Activated naive CD4-positive, alpha-beta T cell treated with anti-CD3 and anti-CD28 coated beads, Interleukin-2, amount 50 U/mL, for 24 hours (primary cell): ENCODE measurements at regions not wholly inside any gene's neighbourhood (a gene's known extent, or its start where the extent isn't known, plus 50 kb on each side); places are given as distances from the start of the nearest gene placed in this dataset.

Experiments
- H3K27ac Mint-ChIP-seq: one replicate; pipeline ENCODE4 v1.8.0; 2021; ENCODE audit warnings: mild to moderate bottlenecking, mixed read lengths
- H3K27me3 Mint-ChIP-seq: one replicate; pipeline ENCODE4 v1.8.0; 2021; ENCODE audit warnings: mixed read lengths
- H3K36me3 Mint-ChIP-seq: one replicate; pipeline ENCODE4 v1.8.0; 2021; ENCODE audit warnings: mixed read lengths
- H3K4me1 Mint-ChIP-seq: one replicate; pipeline ENCODE4 v1.8.0; 2021; ENCODE audit warnings: mixed read lengths
- H3K4me3 Mint-ChIP-seq: one replicate; pipeline ENCODE4 v1.8.0; 2021; ENCODE audit warnings: mild to moderate bottlenecking, mixed read lengths
- H3K9me3 Mint-ChIP-seq: one replicate; pipeline ENCODE4 v1.8.0; 2021; ENCODE audit warnings: mixed read lengths

- H3K4me1 Mint-ChIP-seq, result no peaks in the 10 kb centered on the region
- H3K27ac Mint-ChIP-seq, result no peak overlapping the region
- no peaks in the 10 kb centered on the region for H3K36me3 Mint-ChIP-seq
- peaks cover 12% of the 10 kb centered on the region for H3K27me3 Mint-ChIP-seq
- no peaks in the 10 kb centered on the region for H3K9me3 Mint-ChIP-seq
- H3K4me3 Mint-ChIP-seq, result no peak overlapping the region
Measured at GRCh38 chr14:61226015-61226654, 55.0 kb downstream of the TMEM30B start.

GRCh38 chr14:61225344-61225743 is 55.8 kb downstream of the TMEM30B start:
- Mint-ChIP-seq H3K36me3 (no peaks in the 10 kb centered on the region), H3K9me3 (no peaks in the 10 kb centered on the region), H3K4me1 (no peaks in the 10 kb centered on the region), H3K4me3 (no peak overlapping the region), H3K27ac (no peak overlapping the region), H3K27me3 (peaks cover 15% of the 10 kb centered on the region)

GRCh38 chr14:61223552-61223951 is 57.6 kb downstream of the TMEM30B start:
- H3K27me3 Mint-ChIP-seq, result peaks cover 14% of the 10 kb centered on the region
- no peaks in the 10 kb centered on the region for H3K9me3 Mint-ChIP-seq
- H3K36me3 Mint-ChIP-seq, result no peaks in the 10 kb centered on the region

GRCh38 chr14:61222388-61222787 is 58.8 kb downstream of the TMEM30B start:
- Mint-ChIP-seq H3K4me1 (no peaks in the 10 kb centered on the region), H3K9me3 (no peaks in the 10 kb centered on the region), H3K27ac (no peak overlapping the region), H3K36me3 (no peaks in the 10 kb centered on the region), H3K4me3 (no peak overlapping the region), H3K27me3 (peaks cover 14% of the 10 kb centered on the region)

More at GRCh38 chr14:61223552-61223951, 57.6 kb downstream of the TMEM30B start:
- Mint-ChIP-seq H3K4me3 (no peak overlapping the region), H3K4me1 (no peaks in the 10 kb centered on the region), H3K27ac (no peak overlapping the region)

GRCh38 chr14:61221906-61222305 is 59.2 kb downstream of the TMEM30B start:
- Mint-ChIP-seq H3K27ac (no peak overlapping the region), H3K9me3 (no peaks in the 10 kb centered on the region), H3K27me3 (peaks cover 14% of the 10 kb centered on the region), H3K4me1 (no peaks in the 10 kb centered on the region), H3K36me3 (no peaks in the 10 kb centered on the region), H3K4me3 (no peak overlapping the region)

- H3K4me1 Mint-ChIP-seq, result no peaks in the 10 kb centered on the region
- H3K27ac Mint-ChIP-seq, result no peak overlapping the region
- peaks cover 11% of the 10 kb centered on the region for H3K27me3 Mint-ChIP-seq
- no peaks in the 10 kb centered on the region for H3K9me3 Mint-ChIP-seq
- H3K4me3 Mint-ChIP-seq, result no peak overlapping the region
- no peaks in the 10 kb centered on the region for H3K36me3 Mint-ChIP-seq
Measured at GRCh38 chr14:61219673-61220072, 61.5 kb downstream of the TMEM30B start.

- H3K4me3 Mint-ChIP-seq, result no peak overlapping the region
- H3K36me3 Mint-ChIP-seq, result no peaks in the 10 kb centered on the region
- peaks cover 11% of the 10 kb centered on the region for H3K27me3 Mint-ChIP-seq
- H3K27ac Mint-ChIP-seq, result no peak overlapping the region
- no peaks in the 10 kb centered on the region for H3K4me1 Mint-ChIP-seq
- H3K9me3 Mint-ChIP-seq, result no peaks in the 10 kb centered on the region
Measured at GRCh38 chr14:61219256-61219655, 61.9 kb downstream of the TMEM30B start.

- no peak overlapping the region for H3K27ac Mint-ChIP-seq
- peaks cover 11% of the 10 kb centered on the region for H3K27me3 Mint-ChIP-seq
- no peaks in the 10 kb centered on the region for H3K9me3 Mint-ChIP-seq
- H3K4me3 Mint-ChIP-seq, result no peak overlapping the region
- no peaks in the 10 kb centered on the region for H3K4me1 Mint-ChIP-seq
- H3K36me3 Mint-ChIP-seq, result no peaks in the 10 kb centered on the region
Measured at GRCh38 chr14:61218767-61219166, 62.4 kb downstream of the TMEM30B start.

GRCh38 chr14:61218157-61218556 is 63.0 kb downstream of the TMEM30B start:
- peaks cover 8% of the 10 kb centered on the region for H3K27me3 Mint-ChIP-seq
- no peaks in the 10 kb centered on the region for H3K9me3 Mint-ChIP-seq
- no peak overlapping the region for H3K4me3 Mint-ChIP-seq
- H3K27ac Mint-ChIP-seq, result no peak overlapping the region
- no peaks in the 10 kb centered on the region for H3K36me3 Mint-ChIP-seq
- H3K4me1 Mint-ChIP-seq, result no peaks in the 10 kb centered on the region

- no peaks in the 10 kb centered on the region for H3K4me1 Mint-ChIP-seq
- no peak overlapping the region for H3K27ac Mint-ChIP-seq
- H3K4me3 Mint-ChIP-seq, result no peak overlapping the region
- no peaks in the 10 kb centered on the region for H3K36me3 Mint-ChIP-seq
- H3K9me3 Mint-ChIP-seq, result no peaks in the 10 kb centered on the region
- peaks cover 8% of the 10 kb centered on the region for H3K27me3 Mint-ChIP-seq
Measured at GRCh38 chr14:61217516-61217915, 63.6 kb downstream of the TMEM30B start.

- no peaks in the 10 kb centered on the region for H3K36me3 Mint-ChIP-seq
- H3K27ac Mint-ChIP-seq, result no peak overlapping the region
- H3K4me3 Mint-ChIP-seq, result no peak overlapping the region
- no peaks in the 10 kb centered on the region for H3K9me3 Mint-ChIP-seq
- peaks cover 2% of the 10 kb centered on the region for H3K27me3 Mint-ChIP-seq
- H3K4me1 Mint-ChIP-seq, result no peaks in the 10 kb centered on the region
Measured at GRCh38 chr14:61215222-61216020, 65.7 kb downstream of the TMEM30B start.

- no peak overlapping the region for H3K27ac Mint-ChIP-seq
- H3K4me3 Mint-ChIP-seq, result no peak overlapping the region
- H3K27me3 Mint-ChIP-seq, result no peaks in the 10 kb centered on the region
- H3K9me3 Mint-ChIP-seq, result no peaks in the 10 kb centered on the region
- H3K4me1 Mint-ChIP-seq, result no peaks in the 10 kb centered on the region
- H3K36me3 Mint-ChIP-seq, result no peaks in the 10 kb centered on the region
Measured at GRCh38 chr14:61213920-61214319, 67.2 kb downstream of the TMEM30B start.

- no peaks in the 10 kb centered on the region for H3K27me3 Mint-ChIP-seq
- H3K4me3 Mint-ChIP-seq, result no peak overlapping the region
- no peak overlapping the region for H3K27ac Mint-ChIP-seq
- no peaks in the 10 kb centered on the region for H3K4me1 Mint-ChIP-seq
- H3K9me3 Mint-ChIP-seq, result no peaks in the 10 kb centered on the region
- no peaks in the 10 kb centered on the region for H3K36me3 Mint-ChIP-seq
Measured at GRCh38 chr14:61213191-61213621, 67.9 kb downstream of the TMEM30B start.

GRCh38 chr14:61212546-61212945 is 68.6 kb downstream of the TMEM30B start:
- H3K4me3 Mint-ChIP-seq, result no peak overlapping the region
- H3K36me3 Mint-ChIP-seq, result no peaks in the 10 kb centered on the region
- H3K4me1 Mint-ChIP-seq, result no peaks in the 10 kb centered on the region
- H3K9me3 Mint-ChIP-seq, result no peaks in the 10 kb centered on the region
- no peaks in the 10 kb centered on the region for H3K27me3 Mint-ChIP-seq
- H3K27ac Mint-ChIP-seq, result no peak overlapping the region

GRCh38 chr14:61211476-61212255 is 69.5 kb downstream of the TMEM30B start:
- Mint-ChIP-seq H3K36me3 (no peaks in the 10 kb centered on the region), H3K9me3 (no peaks in the 10 kb centered on the region), H3K4me1 (no peaks in the 10 kb centered on the region), H3K4me3 (no peak overlapping the region), H3K27me3 (no peaks in the 10 kb centered on the region), H3K27ac (no peak overlapping the region)
